ENCODE measurements at regions not wholly inside any gene's neighbourhood (a gene's known extent, or its start where the extent isn't known, plus 50 kb on each side); places are given as distances from the start of the nearest gene placed in this dataset.
"Not testable (repeated sequence)": the region's sequence is repeated elsewhere in the genome, so short reads cannot be mapped to it uniquely, and the experiment has no call there.

- no peak for DNase-seq (ENCODE audit: low read depth)
These were observed 117.1 kb upstream of the PODXL start for GRCh38 chr7:131673576-131673975.

- DNase-seq (ENCODE audit: low read depth) = no peak
These were observed 114.0 kb upstream of the PODXL start for GRCh38 chr7:131670406-131670805.

DNA sequence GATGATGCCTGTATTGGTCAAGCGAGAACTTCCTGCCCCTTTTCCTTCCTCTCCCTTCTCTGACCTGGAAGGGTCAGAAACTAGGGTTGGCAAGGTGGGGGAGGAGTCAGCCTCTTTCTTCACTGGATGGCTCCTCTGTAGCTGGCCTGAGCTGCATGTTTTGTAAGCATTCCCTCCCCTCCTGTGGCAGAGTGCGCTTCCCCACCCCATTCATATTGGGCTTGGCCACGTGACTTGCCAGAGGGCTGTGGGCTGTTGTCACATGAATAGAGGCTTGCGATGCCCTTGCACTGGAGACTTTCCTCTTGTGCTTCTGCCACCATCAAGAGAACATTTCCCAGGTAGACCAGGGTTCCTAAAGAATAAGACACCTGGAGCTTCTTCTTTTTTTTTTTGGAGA lies 111.3 kb upstream of the PODXL start:
- DNase-seq (ENCODE audit: low read depth) = no peak

GRCh38 chr7:131665021-131665420 lies 108.6 kb upstream of the PODXL start:
- no peak for DNase-seq (ENCODE audit: low read depth)

GRCh38 chr7:131664570-131664969 lies 108.1 kb upstream of the PODXL start:
- no peak for DNase-seq (ENCODE audit: low read depth)

- DNase-seq (ENCODE audit: low read depth) = not testable (repeated sequence)
These were observed 106.0 kb upstream of the PODXL start for GRCh38 chr7:131662301-131662873.

- DNase-seq (ENCODE audit: low read depth) = no peak
These were observed 101.5 kb upstream of the PODXL start for GRCh38 chr7:131657881-131658280.

GRCh38 chr7:131656980-131657723 lies 100.7 kb upstream of the PODXL start:
- no peak for DNase-seq (ENCODE audit: low read depth)

GRCh38 chr7:131655866-131656265 lies 99.4 kb upstream of the PODXL start:
- no peak for DNase-seq (ENCODE audit: low read depth)

DNA sequence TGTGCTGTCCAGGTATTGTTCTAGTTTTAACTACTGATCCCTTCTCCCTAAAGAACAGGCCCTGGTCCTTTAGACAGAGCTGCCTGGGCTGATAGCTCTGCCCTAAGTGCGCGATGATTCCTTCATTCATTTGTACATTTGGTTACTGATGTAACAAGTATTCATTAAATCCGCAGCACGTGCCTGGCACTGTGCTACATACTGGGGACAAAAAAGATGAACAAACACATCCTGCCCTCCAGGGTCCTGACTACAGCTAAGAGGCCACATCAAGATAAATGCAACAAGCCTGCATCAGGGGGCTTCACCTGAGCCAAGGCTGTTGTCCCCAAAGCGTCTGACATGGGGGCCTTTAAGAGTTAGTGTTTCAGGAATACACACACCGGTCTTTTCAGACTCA lies 99.0 kb upstream of the PODXL start:
- DNase-seq (ENCODE audit: low read depth) = no peak

DNA sequence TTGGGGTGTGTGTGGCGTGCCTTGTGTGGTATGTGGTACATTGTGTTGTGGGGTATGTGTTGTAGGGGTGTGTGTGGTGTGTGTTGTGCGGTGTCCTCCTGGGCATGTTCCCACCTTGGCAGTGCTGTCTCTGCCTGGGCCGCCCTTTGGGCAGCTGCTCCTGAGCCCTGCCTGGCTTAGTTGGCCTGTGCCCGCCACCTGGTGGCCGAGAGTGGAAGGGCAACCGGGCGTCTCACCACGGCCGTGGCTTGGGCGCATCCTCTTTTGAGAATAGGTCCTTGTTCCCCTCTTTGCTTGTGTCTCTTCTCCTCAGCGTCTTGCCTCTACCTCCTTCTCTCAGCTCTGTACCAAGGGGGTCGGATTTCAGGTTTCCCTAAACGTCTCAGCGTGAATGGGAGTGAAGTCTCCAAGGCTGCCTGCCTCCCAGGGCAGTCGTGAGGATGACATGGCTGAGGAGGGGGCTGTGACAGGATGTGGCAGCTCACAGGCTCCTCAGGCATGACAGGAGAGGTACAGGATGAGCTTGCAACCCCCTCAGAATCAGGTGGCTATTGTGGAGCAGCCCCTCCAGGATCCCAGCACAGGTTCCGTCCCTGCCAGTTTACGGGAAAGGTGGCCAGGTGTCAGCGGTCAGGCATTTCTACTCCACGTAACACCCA lies 98.4 kb upstream of the PODXL start:
- DNase-seq (ENCODE audit: low read depth) = peak; percentile 67

- no peak for DNase-seq (ENCODE audit: low read depth)
These were observed 97.8 kb upstream of the PODXL start for GRCh38 chr7:131654249-131654558.

DNA sequence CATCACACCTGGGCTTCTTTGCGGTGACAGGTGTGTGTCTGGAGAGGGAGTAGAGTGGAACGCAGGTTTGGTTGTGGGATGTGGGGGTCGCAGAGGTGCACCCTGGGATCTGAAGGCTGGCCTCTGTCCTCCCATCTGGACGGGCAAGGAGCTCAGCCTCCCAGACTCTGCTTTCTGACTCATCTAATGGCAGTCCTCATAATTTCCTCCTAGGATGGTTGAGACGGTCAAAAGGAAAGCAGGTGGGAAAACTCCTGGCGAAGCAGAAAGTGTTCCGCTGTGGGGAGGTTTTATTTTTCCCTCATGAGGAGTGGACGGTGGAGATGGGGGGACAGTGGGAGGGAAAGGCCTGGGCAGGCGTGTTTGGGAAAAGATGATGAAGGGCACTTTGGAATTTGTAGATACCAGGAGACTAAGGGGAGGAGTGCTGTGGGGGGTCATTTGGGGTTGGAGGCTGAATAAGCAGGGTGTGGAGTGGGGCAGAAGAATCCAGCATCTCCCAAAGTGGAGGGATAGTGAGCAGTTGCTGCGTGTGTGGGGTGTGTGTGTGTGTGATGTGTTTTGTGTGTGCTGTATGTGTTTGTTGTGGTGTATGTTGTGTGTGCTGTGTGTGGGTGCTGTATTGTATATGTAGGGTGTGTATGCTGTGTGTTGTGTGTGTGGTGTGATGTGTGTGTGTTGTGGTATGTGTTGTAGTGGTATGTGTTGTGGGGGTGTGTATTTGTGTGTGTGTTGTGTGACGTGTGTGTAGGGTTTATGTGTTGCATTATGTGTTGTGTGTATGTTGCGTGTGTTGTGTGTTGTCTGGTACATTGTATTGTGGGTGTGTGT lies 97.2 kb upstream of the PODXL start:
- DNase-seq (ENCODE audit: low read depth) = no peak

GRCh38 chr7:131652934-131653333 lies 96.5 kb upstream of the PODXL start:
- DNase-seq (ENCODE audit: low read depth) = no peak

- DNase-seq (ENCODE audit: low read depth) = no peak
These were observed 95.8 kb upstream of the PODXL start for GRCh38 chr7:131652194-131652593.

DNA sequence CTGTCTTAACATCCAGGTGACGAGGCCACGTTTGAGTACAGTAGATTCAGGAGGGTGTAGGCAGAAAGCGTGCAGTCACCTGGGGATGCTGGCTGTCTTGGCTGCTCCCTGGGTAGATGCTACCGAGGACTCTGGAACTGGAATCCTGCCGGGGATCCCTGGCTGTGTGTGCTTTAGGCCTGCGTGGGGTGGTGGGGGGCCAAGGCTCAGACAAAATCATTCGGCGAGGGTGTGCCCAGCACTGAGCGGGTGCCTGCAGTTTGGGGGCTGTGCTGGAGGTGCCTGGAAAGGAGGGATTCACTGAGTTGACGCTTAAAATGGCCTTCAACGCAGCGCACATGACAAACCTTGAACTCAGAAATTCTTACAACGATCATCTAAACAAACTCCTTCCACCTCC lies 93.5 kb upstream of the PODXL start:
- no peak for DNase-seq (ENCODE audit: low read depth)

DNA sequence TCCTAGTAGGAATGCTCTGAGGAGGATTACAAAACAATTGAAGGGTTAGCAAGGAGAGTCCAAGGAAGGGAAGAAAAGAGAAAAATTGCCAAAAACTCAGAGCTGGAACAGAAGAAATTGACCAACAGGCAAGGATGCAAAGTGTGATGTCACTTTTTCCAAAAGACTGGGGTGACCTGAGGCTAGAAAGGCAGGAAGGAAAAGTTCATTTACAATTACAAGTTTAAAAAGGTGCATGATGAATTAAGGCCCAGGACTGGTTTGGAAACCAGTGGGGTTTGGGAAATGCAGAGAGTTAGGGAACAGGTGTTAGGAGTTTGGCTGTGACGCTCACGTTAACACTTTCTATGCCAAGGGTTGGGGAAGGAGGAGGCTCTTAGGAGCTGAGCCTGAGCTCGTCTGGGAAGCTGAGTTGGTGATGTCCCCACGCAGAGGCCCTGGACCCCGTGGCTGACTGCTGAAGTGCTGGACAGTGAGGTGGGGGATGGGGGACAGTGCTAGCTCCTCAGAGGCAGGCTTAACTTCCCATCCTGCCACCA lies 92.6 kb upstream of the PODXL start:
- no peak for DNase-seq (ENCODE audit: low read depth)

GRCh38 chr7:131648491-131648890 lies 92.1 kb upstream of the PODXL start:
- no peak for DNase-seq (ENCODE audit: low read depth)

DNA sequence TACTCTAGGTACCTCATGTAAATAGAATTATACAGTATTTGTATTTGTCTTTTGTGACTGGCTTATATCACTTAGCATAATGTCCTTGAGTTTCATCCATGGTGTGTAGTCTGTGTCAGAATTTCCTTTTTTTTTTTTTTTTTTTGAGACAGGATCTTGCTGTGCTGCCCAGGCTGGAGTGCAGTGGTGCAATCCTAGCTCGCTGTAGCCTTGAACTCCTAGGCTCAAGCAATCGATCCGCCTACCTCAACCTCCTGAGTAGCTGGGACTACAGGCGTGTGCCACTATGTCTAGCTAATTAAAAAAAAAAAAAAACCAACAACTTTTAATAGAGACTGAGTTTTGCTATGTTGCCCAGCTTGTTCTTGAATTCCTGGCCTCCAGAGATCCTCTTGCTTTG lies 89.8 kb upstream of the PODXL start:
- no peak for DNase-seq (ENCODE audit: low read depth)

- no peak for DNase-seq (ENCODE audit: low read depth)
These were observed 86.0 kb upstream of the PODXL start for GRCh38 chr7:131642429-131642828.

GRCh38 chr7:131640686-131641085 lies 84.3 kb upstream of the PODXL start:
- DNase-seq (ENCODE audit: low read depth) = no peak

GRCh38 chr7:131638641-131639430 lies 82.4 kb upstream of the PODXL start:
- no peak for DNase-seq (ENCODE audit: low read depth)
